Gastrocnemius medialis (tissue), 4 donors: ENCODE measurements at regions not wholly inside any gene's neighbourhood (a gene's known extent, or its start where the extent isn't known, plus 50 kb on each side); places are given as distances from the start of the nearest gene placed in this dataset.

Source experiments
- ATAC-seq, 2 donors: fragments of 150-250 bp; one replicate each; pipeline ENCODE4 v1.9.1; 2016
- DNase-seq, 2 donors: peaks; one replicate each; pipeline ENCODE4 v3.0.0-alpha.2; 2019
- H3K27ac ChIP-seq, 4 donors: fragments of 200-600 bp; sonication (generic); 1 replicate in 1 of 4; 2 replicates in 3 of 4; pipeline ENCODE4 v1.5.1; 2016 to 2018; ENCODE audit warnings: mild to moderate bottlenecking in 2 of 4, moderate library complexity in 1 of 4
- H3K27me3 ChIP-seq, 3 donors: fragments of 200-600 bp; sonication (generic) in 2 of 3; 1 replicate in 1 of 3; 2 replicates in 2 of 3; pipeline versions ENCODE4 v1.5.1 to v1.6.0; 2016 to 2019; ENCODE audit warnings: mild to moderate bottlenecking in 1 of 3, moderate library complexity in 1 of 3
- H3K36me3 ChIP-seq, 2 donors: fragments of 200-600 bp; sonication (generic) in 1 of 2; one replicate each; pipeline ENCODE4 v1.5.1; 2017 to 2018
- H3K4me1 ChIP-seq, 2 donors: fragments of 200-600 bp; sonication (generic) in 1 of 2; one replicate each; pipeline ENCODE4 v1.5.1; 2016 to 2017; ENCODE audit warnings: mild to moderate bottlenecking in 2 of 2
- H3K4me3 ChIP-seq, 4 donors: fragments of 200-600 bp; sonication (generic) in 3 of 4; 1 replicate in 1 of 4; 2 replicates in 3 of 4; pipeline ENCODE4 v1.5.1; 2016 to 2019; ENCODE audit warnings: mild to moderate bottlenecking in 2 of 4
- H3K9me3 ChIP-seq, 3 donors: fragments of 200-600 bp; sonication (generic) in 2 of 3; 1 replicate in 1 of 3; 2 replicates in 2 of 3; pipeline ENCODE4 v1.5.1; 2016 to 2019
- CTCF ChIP-seq, 5 experiments: fragments of 450-650 bp in 3 of 5; fragments of 200-600 bp in 2 of 5; sonication (generic) in 2 of 5; IDR thresholded peaks in 4 of 5; conservative IDR thresholded peaks in 1 of 5; 1 replicate in 4 of 5; 2 replicates in 1 of 5; pipeline ENCODE4 v1.5.1; 2016 to 2019; ENCODE audit warnings: antibody characterized with exemption in 5 of 5, mild to moderate bottlenecking in 3 of 5, moderate library complexity in 3 of 5
- POLR2A ChIP-seq, 2 donors: fragments of 450-650 bp; IDR thresholded peaks; one replicate each; pipeline ENCODE4 v1.6.1; 2017; ENCODE audit warnings: antibody characterized with exemption in 2 of 2, mild to moderate bottlenecking in 2 of 2, moderate library complexity in 2 of 2
- in situ Hi-C, 4 donors: fragments of 200-750 bp; cut with MboI; loops; one replicate each; pipeline versions ENCODE4 v1.15.0 to v1.8.0; 2017; ENCODE audit warnings: low sequenced_read_pairs in 4 of 4
- intact Hi-C: fragments of 100-400 bp; cut with DNase I; formaldehyde crosslinking; loops from one replicate; pipeline ENCODE4 v1.15.1; 2023; ENCODE audit warnings: low total_unique reads

GRCh38 chr1:218904416-218904815, 269.3 kb upstream of the LYPLAL1 start:
- no peaks in the 10 kb centered on the region for H3K27me3 ChIP-seq
- H3K4me3 ChIP-seq, result no peak overlapping the region
- H3K36me3 ChIP-seq, result no peaks in the 10 kb centered on the region
- no peaks in the 10 kb centered on the region for H3K4me1 ChIP-seq
- no peak overlapping the region for H3K27ac ChIP-seq
- no peaks in the 10 kb centered on the region for H3K9me3 ChIP-seq
- TF ChIP-seq CTCF (IDR thresholded peaks at IDR 0.05 in 4 of 5, conservative IDR thresholded peaks at IDR 0.05 in 1 of 5), result no peak
- no peak for TF ChIP-seq POLR2A (IDR thresholded peaks at IDR 0.05)
- ATAC-seq, result no peak
- no peak for DNase-seq
- intact Hi-C loops (no loop called here), in situ Hi-C loops (no loop called here)

DNA sequence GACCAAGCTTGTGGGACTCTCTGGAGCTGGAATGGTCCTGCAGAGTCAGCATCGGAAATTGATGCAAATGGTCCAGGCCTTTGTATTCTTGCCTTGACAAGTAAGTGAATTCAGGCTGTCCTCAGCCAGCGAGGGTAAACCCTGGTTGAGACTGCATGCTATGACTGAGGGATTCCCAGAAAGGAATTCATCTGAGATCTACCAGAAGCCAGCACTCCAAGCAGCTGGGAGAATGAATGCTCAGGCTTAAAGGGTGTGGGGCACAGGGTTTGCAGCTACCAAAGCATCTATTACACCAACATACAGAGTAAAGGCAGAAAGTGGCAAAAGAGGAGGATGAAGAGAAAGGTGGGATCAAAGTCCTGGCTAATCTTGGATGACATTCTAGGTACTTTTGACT, 257.0 kb upstream of the LYPLAL1 start:
- no peaks in the 10 kb centered on the region for H3K9me3 ChIP-seq
- H3K27ac ChIP-seq, result no peak overlapping the region
- no peaks in the 10 kb centered on the region for H3K27me3 ChIP-seq
- no peak for DNase-seq
- ATAC-seq, result no peak
- TF ChIP-seq POLR2A (IDR thresholded peaks at IDR 0.05) (no peak), CTCF (IDR thresholded peaks at IDR 0.05 in 4 of 5, conservative IDR thresholded peaks at IDR 0.05 in 1 of 5) (no peak)
- no peak overlapping the region for H3K4me3 ChIP-seq
- H3K4me1 ChIP-seq, result no peaks in the 10 kb centered on the region
- no peaks in the 10 kb centered on the region for H3K36me3 ChIP-seq
- intact Hi-C loops (no loop called here), in situ Hi-C loops (no loop called here)

DNA sequence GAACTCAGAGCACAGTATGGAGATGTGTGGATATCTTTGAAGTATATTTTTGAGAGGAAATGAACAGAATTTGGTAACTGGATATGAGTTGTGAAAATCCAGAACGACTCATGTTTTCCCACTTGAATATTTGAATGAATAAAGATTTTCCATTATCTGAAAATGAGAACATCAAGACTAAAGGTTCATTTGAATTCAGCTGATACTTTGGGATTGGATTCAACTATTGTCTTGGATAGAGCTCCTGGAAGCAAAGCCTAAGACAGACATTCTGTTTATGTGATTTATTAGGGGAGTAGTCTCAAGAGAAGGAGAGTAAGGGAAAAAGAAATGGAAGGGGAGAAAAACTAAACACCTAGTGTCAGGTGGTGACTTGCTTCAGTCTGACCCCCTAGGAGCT, 256.0 kb upstream of the LYPLAL1 start:
- intact Hi-C loops, result no loop called here
- in situ Hi-C loops, result no loop called here
- no peak for ATAC-seq

DNA sequence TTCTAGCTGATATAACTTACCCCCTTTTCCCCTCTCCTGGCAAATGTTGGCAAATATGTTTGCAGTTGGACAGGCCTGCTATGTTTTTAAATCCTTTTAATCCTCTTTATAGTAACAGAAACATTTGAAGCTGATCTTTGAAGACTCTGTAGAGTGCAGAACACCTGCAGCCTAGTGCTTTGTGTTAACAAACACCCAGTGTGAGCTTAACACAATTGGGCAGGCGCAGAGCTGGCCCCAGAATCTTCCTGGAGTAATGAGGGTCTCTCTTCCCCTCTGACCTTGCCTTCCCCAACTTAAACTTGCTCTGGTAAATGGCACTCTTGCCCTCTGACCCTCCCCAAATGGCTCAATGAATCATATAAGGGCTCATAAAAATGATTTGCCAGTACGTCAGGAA, 247.9 kb upstream of the LYPLAL1 start:
- Histone ChIP-seq H3K27ac (no peak overlapping the region), H3K36me3 (no peaks in the 10 kb centered on the region), H3K27me3 (no peaks in the 10 kb centered on the region), H3K4me3 (no peak overlapping the region), H3K4me1 (no peaks in the 10 kb centered on the region), H3K9me3 (no peaks in the 10 kb centered on the region)
- in situ Hi-C loops, result no loop called here
- intact Hi-C loops, result no loop called here
- DNase-seq (no peak), ATAC-seq (no peak)
- TF ChIP-seq POLR2A (IDR thresholded peaks at IDR 0.05), result no peak
- TF ChIP-seq CTCF (IDR thresholded peaks at IDR 0.05 in 4 of 5, conservative IDR thresholded peaks at IDR 0.05 in 1 of 5), result no peak

More for the DNA sequence above, 256.0 kb upstream of the LYPLAL1 start:
- DNase-seq, result no peak
- no peak for TF ChIP-seq POLR2A (IDR thresholded peaks at IDR 0.05)
- TF ChIP-seq CTCF (IDR thresholded peaks at IDR 0.05 in 4 of 5, conservative IDR thresholded peaks at IDR 0.05 in 1 of 5), result no peak
- no peaks in the 10 kb centered on the region for H3K4me1 ChIP-seq
- no peaks in the 10 kb centered on the region for H3K27me3 ChIP-seq
- H3K9me3 ChIP-seq, result no peaks in the 10 kb centered on the region
- no peak overlapping the region for H3K4me3 ChIP-seq
- no peak overlapping the region for H3K27ac ChIP-seq
- no peaks in the 10 kb centered on the region for H3K36me3 ChIP-seq

DNA sequence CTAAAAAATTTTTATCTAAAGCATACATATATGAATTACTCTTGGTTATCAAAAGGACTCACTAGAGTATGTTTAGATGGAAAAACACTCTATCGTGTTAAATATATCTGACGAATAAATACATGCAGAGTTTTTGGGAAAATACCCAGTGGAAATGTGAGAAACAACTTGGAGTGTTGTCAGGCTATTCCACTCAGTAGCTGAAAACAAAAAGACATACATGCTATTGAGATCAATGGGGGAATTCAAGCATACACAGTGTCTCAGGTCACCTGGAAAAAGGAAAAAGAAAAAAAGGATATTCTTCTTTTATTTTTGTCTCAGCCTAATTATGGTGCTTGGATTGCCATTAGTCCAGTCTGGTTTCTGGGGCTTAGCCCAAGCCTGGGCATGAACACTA, 247.0 kb upstream of the LYPLAL1 start:
- H3K9me3 ChIP-seq, result no peaks in the 10 kb centered on the region
- ATAC-seq, result no peak
- H3K27me3 ChIP-seq, result no peaks in the 10 kb centered on the region
- no peak for DNase-seq
- in situ Hi-C loops, result no loop called here
- intact Hi-C loops, result no loop called here
- no peaks in the 10 kb centered on the region for H3K36me3 ChIP-seq
- H3K27ac ChIP-seq, result no peak overlapping the region
- no peaks in the 10 kb centered on the region for H3K4me1 ChIP-seq
- TF ChIP-seq CTCF (IDR thresholded peaks at IDR 0.05 in 4 of 5, conservative IDR thresholded peaks at IDR 0.05 in 1 of 5) (no peak), POLR2A (IDR thresholded peaks at IDR 0.05) (no peak)
- no peak overlapping the region for H3K4me3 ChIP-seq
